Gastrocnemius medialis (tissue), 4 donors: ENCODE measurements at regions not wholly inside any gene's neighbourhood (a gene's known extent, or its start where the extent isn't known, plus 50 kb on each side); places are given as distances from the start of the nearest gene placed in this dataset.
A peak's percentile ranks its signal among the peaks of the same experiment; 100 is the strongest.

Source experiments
- ATAC-seq, 2 donors: fragments of 150-250 bp; one replicate each; pipeline ENCODE4 v1.9.1; 2016
- DNase-seq, 2 donors: peaks; one replicate each; pipeline ENCODE4 v3.0.0-alpha.2; 2019
- H3K27ac ChIP-seq, 4 donors: fragments of 200-600 bp; sonication (generic); 1 replicate in 1 of 4; 2 replicates in 3 of 4; pipeline ENCODE4 v1.5.1; 2016 to 2018; ENCODE audit warnings: mild to moderate bottlenecking in 2 of 4, moderate library complexity in 1 of 4
- H3K27me3 ChIP-seq, 3 donors: fragments of 200-600 bp; sonication (generic) in 2 of 3; 1 replicate in 1 of 3; 2 replicates in 2 of 3; pipeline versions ENCODE4 v1.5.1 to v1.6.0; 2016 to 2019; ENCODE audit warnings: mild to moderate bottlenecking in 1 of 3, moderate library complexity in 1 of 3
- H3K36me3 ChIP-seq, 2 donors: fragments of 200-600 bp; sonication (generic) in 1 of 2; one replicate each; pipeline ENCODE4 v1.5.1; 2017 to 2018
- H3K4me1 ChIP-seq, 2 donors: fragments of 200-600 bp; sonication (generic) in 1 of 2; one replicate each; pipeline ENCODE4 v1.5.1; 2016 to 2017; ENCODE audit warnings: mild to moderate bottlenecking in 2 of 2
- H3K4me3 ChIP-seq, 4 donors: fragments of 200-600 bp; sonication (generic) in 3 of 4; 1 replicate in 1 of 4; 2 replicates in 3 of 4; pipeline ENCODE4 v1.5.1; 2016 to 2019; ENCODE audit warnings: mild to moderate bottlenecking in 2 of 4
- H3K9me3 ChIP-seq, 3 donors: fragments of 200-600 bp; sonication (generic) in 2 of 3; 1 replicate in 1 of 3; 2 replicates in 2 of 3; pipeline ENCODE4 v1.5.1; 2016 to 2019
- POLR2A ChIP-seq, 2 donors: fragments of 450-650 bp; IDR thresholded peaks; one replicate each; pipeline ENCODE4 v1.6.1; 2017; ENCODE audit warnings: antibody characterized with exemption in 2 of 2, mild to moderate bottlenecking in 2 of 2, moderate library complexity in 2 of 2
- in situ Hi-C, 4 donors: fragments of 200-750 bp; cut with MboI; loops; one replicate each; pipeline versions ENCODE4 v1.15.0 to v1.8.0; 2017; ENCODE audit warnings: low sequenced_read_pairs in 4 of 4
- intact Hi-C: fragments of 100-400 bp; cut with DNase I; formaldehyde crosslinking; loops from one replicate; pipeline ENCODE4 v1.15.1; 2023; ENCODE audit warnings: low total_unique reads
- TF ChIP-seq, protein P1 (sequence below), 5 experiments: fragments of 450-650 bp in 3 of 5; fragments of 200-600 bp in 2 of 5; sonication (generic) in 2 of 5; IDR thresholded peaks in 4 of 5; conservative IDR thresholded peaks in 1 of 5; 1 replicate in 4 of 5; 2 replicates in 1 of 5; pipeline ENCODE4 v1.5.1; 2016 to 2019; ENCODE audit warnings: antibody characterized with exemption in 5 of 5, mild to moderate bottlenecking in 3 of 5, moderate library complexity in 3 of 5

DNA sequence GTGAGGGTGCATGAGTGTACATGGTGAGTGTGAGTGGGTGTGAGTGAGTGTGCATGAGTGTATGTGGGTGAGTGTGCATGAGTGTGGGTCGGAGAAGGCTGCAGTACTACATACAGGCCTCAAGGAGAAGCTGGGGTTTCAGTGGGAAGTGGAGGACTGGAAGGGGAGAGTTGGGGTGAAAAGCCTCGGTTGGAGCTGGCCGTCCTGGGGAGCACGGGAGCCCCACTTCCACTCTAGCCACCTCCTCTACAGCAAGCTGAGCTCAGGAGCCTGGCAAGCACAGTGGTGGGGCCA, 68.7 kb upstream of the HPCAL1 start:
- DNase-seq (peak in 1 of 2 donors; percentile 2), ATAC-seq (no peak)
- no peak overlapping the region for H3K27ac ChIP-seq
- no peaks in the 10 kb centered on the region for H3K27me3 ChIP-seq
- TF ChIP-seq, protein P1, sequence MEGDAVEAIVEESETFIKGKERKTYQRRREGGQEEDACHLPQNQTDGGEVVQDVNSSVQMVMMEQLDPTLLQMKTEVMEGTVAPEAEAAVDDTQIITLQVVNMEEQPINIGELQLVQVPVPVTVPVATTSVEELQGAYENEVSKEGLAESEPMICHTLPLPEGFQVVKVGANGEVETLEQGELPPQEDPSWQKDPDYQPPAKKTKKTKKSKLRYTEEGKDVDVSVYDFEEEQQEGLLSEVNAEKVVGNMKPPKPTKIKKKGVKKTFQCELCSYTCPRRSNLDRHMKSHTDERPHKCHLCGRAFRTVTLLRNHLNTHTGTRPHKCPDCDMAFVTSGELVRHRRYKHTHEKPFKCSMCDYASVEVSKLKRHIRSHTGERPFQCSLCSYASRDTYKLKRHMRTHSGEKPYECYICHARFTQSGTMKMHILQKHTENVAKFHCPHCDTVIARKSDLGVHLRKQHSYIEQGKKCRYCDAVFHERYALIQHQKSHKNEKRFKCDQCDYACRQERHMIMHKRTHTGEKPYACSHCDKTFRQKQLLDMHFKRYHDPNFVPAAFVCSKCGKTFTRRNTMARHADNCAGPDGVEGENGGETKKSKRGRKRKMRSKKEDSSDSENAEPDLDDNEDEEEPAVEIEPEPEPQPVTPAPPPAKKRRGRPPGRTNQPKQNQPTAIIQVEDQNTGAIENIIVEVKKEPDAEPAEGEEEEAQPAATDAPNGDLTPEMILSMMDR (IDR thresholded peaks at IDR 0.05 in 4 of 5, conservative IDR thresholded peaks at IDR 0.05 in 1 of 5) = no peak
- no peak for TF ChIP-seq POLR2A (IDR thresholded peaks at IDR 0.05)
- in situ Hi-C loops (no loop called here), intact Hi-C loops (no loop called here)
- no peaks in the 10 kb centered on the region for H3K36me3 ChIP-seq
- H3K4me1 ChIP-seq = no peaks in the 10 kb centered on the region
- H3K9me3 ChIP-seq = no peaks in the 10 kb centered on the region
- H3K4me3 ChIP-seq = no peak overlapping the region

DNA sequence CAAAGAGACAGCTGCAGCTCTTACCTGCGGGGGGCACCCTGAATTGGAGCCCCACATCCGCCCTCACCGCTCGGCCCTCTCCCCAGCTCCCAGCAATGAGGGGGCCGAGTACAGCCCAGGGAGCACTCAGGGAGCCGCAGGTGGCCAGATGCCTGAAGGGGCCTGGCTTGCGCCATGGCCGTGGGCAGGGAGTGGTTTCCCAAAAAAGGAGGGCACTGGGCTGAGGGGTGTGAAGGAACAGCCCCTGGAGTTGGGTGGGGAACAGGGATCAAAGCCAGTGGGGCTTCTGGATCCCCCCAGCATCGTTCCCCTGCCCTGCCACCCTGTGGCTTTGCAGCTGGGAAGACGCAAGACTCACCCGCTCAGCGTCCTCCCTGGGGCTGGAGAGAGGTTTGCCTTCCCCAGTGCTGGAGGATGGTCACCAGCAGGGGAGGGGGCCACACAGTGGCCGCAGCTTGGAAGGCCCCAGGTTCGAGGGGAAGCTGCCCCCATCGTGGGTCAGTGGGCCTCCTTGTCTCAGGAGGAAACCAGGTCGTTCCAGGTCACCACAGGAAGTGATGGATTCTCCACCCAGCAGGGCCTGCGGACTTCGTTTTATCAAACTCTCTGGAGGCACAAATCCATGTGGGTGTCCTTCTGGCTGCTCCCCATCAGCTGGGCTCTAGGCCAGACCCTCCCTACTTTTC, 68.2 kb upstream of the HPCAL1 start:
- intact Hi-C loops (no loop called here), in situ Hi-C loops (no loop called here)
- no peak for TF ChIP-seq POLR2A (IDR thresholded peaks at IDR 0.05)
- TF ChIP-seq, protein P1 (IDR thresholded peaks at IDR 0.05 in 4 of 5, conservative IDR thresholded peaks at IDR 0.05 in 1 of 5) = no peak
- Histone ChIP-seq H3K36me3 (no peaks in the 10 kb centered on the region), H3K4me3 (no peak overlapping the region), H3K27me3 (no peaks in the 10 kb centered on the region), H3K9me3 (no peaks in the 10 kb centered on the region), H3K4me1 (no peaks in the 10 kb centered on the region), H3K27ac (no peak overlapping the region)
- ATAC-seq (no peak), DNase-seq (peak in 1 of 2 donors; percentile 5)

GRCh38 chr2:10235099-10235908, 67.4 kb upstream of the HPCAL1 start:
- Histone ChIP-seq H3K4me1 (no peaks in the 10 kb centered on the region), H3K36me3 (no peaks in the 10 kb centered on the region), H3K27ac (no peak overlapping the region), H3K4me3 (no peak overlapping the region), H3K27me3 (no peaks in the 10 kb centered on the region), H3K9me3 (no peaks in the 10 kb centered on the region)
- peak in 1 of 2 donors; percentile 8 for DNase-seq
- ATAC-seq = no peak
- intact Hi-C loops (no loop called here), in situ Hi-C loops (no loop called here)
- TF ChIP-seq, protein P1 (IDR thresholded peaks at IDR 0.05 in 4 of 5, conservative IDR thresholded peaks at IDR 0.05 in 1 of 5) = no peak
- TF ChIP-seq POLR2A (IDR thresholded peaks at IDR 0.05) = no peak

- DNase-seq (peak in 1 of 2 donors; percentile 5), ATAC-seq (no peak)
- Histone ChIP-seq H3K9me3 (no peaks in the 10 kb centered on the region), H3K27me3 (no peaks in the 10 kb centered on the region), H3K27ac (no peak overlapping the region), H3K4me1 (no peaks in the 10 kb centered on the region), H3K4me3 (no peak overlapping the region), H3K36me3 (no peaks in the 10 kb centered on the region)
- TF ChIP-seq, protein P1 (IDR thresholded peaks at IDR 0.05 in 4 of 5, conservative IDR thresholded peaks at IDR 0.05 in 1 of 5) = no peak
- TF ChIP-seq POLR2A (IDR thresholded peaks at IDR 0.05) = no peak
- intact Hi-C loops (no loop called here), in situ Hi-C loops (no loop called here)
Observed at GRCh38 chr2:10235909-10236550, 66.7 kb upstream of the HPCAL1 start.
